Adipocyte (in vitro differentiated cells): ENCODE measurements at regions not wholly inside any gene's neighbourhood (a gene's known extent, or its start where the extent isn't known, plus 50 kb on each side); places are given as distances from the start of the nearest gene placed in this dataset.

Source experiments
- DNase-seq: peaks from one replicate; pipeline ENCODE4 v3.0.0-alpha.2; 2015; ENCODE audit warnings: low read depth
- H3K27me3 ChIP-seq: replicated peaks from 2 replicates; pipeline ENCODE4 v1.7.0; 2013; ENCODE audit warnings: mild to moderate bottlenecking, low read length, moderate library complexity; ENCODE audit not compliant: control insufficient read depth, insufficient read depth
- H3K36me3 ChIP-seq: 2 replicates; pipeline ENCODE4 v1.7.0; 2013; ENCODE audit warnings: low read length, mild to moderate bottlenecking, moderate library complexity; ENCODE audit not compliant: control insufficient read depth, insufficient read depth, severe bottlenecking
- H3K4me1 ChIP-seq: 2 replicates; pipeline ENCODE4 v1.7.0; 2013; ENCODE audit warnings: mild to moderate bottlenecking, low read length, moderate library complexity; ENCODE audit not compliant: control insufficient read depth, insufficient read depth
- H3K4me3 ChIP-seq: 2 replicates; pipeline ENCODE4 v1.7.0; 2013; ENCODE audit warnings: mild to moderate bottlenecking, low read length, moderate library complexity
- H3K9ac ChIP-seq: 2 replicates; pipeline ENCODE4 v1.7.0; 2013; ENCODE audit warnings: mild to moderate bottlenecking, low read length, moderate library complexity
- H3K9me3 ChIP-seq: 2 replicates; pipeline ENCODE4 v1.7.0; 2013; ENCODE audit warnings: mild to moderate bottlenecking, low read length, moderate library complexity; ENCODE audit not compliant: control insufficient read depth

GRCh38 chr12:127640181-127640886 lies 626.6 kb upstream of the TMEM132C start:
- DNase-seq: no peak
- Histone ChIP-seq H3K9ac (no peak overlapping the region), H3K4me1 (peaks cover 16% of the 10 kb centered on the region), H3K4me3 (peak overlapping the region; percentile 63), H3K27me3 (no peaks in the 10 kb centered on the region), H3K9me3 (no peaks in the 10 kb centered on the region), H3K36me3 (no peaks in the 10 kb centered on the region)

GRCh38 chr12:127642208-127642607 lies 624.8 kb upstream of the TMEM132C start:
- H3K9ac ChIP-seq: no peak overlapping the region
- DNase-seq: no peak
- no peak overlapping the region for H3K4me3 ChIP-seq
- H3K9me3 ChIP-seq: no peaks in the 10 kb centered on the region
- H3K36me3 ChIP-seq: no peaks in the 10 kb centered on the region
- no peaks in the 10 kb centered on the region for H3K27me3 ChIP-seq
- H3K4me1 ChIP-seq: peaks cover 16% of the 10 kb centered on the region

DNA sequence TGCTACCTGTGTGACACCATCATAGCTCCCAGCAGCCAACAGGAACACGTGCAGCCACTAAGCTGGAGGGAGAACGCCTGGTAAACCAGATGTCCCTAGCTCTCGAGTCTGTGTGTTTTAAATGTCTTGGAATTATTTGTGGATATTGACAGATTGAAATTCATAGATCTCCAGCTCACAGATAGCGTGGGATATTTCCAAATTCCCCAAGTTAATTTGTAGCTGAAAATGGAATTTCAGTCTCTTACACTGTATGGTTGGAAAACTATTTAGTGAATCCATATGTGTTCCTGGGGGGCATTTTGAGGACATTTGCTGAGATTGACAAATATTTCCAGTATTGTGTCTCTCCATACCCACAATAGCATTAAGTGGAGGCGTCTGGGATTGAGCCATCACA lies 618.6 kb upstream of the TMEM132C start:
- DNase-seq: no peak
- H3K4me3 ChIP-seq: no peak overlapping the region
- H3K9me3 ChIP-seq: no peaks in the 10 kb centered on the region
- no peaks in the 10 kb centered on the region for H3K4me1 ChIP-seq
- no peaks in the 10 kb centered on the region for H3K27me3 ChIP-seq
- no peaks in the 10 kb centered on the region for H3K36me3 ChIP-seq
- no peak overlapping the region for H3K9ac ChIP-seq

GRCh38 chr12:127649961-127650360 lies 617.0 kb upstream of the TMEM132C start:
- DNase-seq: no peak
- no peak overlapping the region for H3K9ac ChIP-seq
- H3K9me3 ChIP-seq: no peaks in the 10 kb centered on the region
- no peak overlapping the region for H3K4me3 ChIP-seq
- no peaks in the 10 kb centered on the region for H3K36me3 ChIP-seq
- no peaks in the 10 kb centered on the region for H3K27me3 ChIP-seq
- H3K4me1 ChIP-seq: no peaks in the 10 kb centered on the region

GRCh38 chr12:127650626-127651025 lies 616.3 kb upstream of the TMEM132C start:
- Histone ChIP-seq H3K9ac (no peak overlapping the region), H3K4me1 (no peaks in the 10 kb centered on the region), H3K9me3 (no peaks in the 10 kb centered on the region), H3K27me3 (no peaks in the 10 kb centered on the region), H3K36me3 (no peaks in the 10 kb centered on the region), H3K4me3 (no peak overlapping the region)
- DNase-seq: no peak

DNA sequence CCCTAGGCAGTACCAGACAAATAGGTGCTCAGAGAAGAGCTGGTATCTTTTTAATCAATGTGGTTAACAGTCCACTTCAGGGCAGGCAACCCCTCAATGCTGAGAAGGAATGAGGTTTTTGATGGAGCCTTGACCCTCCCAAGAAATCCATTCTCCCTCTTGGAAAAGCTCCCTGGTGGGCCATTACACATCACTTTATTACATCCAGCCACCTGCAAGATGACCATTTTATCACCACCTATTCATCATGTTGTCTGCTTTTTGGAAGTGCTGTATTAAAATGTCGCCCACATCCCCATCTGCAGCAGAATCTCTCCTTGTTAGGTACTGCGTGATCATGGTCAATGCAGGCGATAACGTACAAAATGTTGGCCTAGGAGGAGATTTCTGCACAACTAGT lies 614.7 kb upstream of the TMEM132C start:
- H3K4me3 ChIP-seq: no peak overlapping the region
- no peaks in the 10 kb centered on the region for H3K27me3 ChIP-seq
- DNase-seq: no peak
- H3K9ac ChIP-seq: no peak overlapping the region
- H3K36me3 ChIP-seq: no peaks in the 10 kb centered on the region
- peaks cover 4% of the 10 kb centered on the region for H3K4me1 ChIP-seq
- H3K9me3 ChIP-seq: no peaks in the 10 kb centered on the region

GRCh38 chr12:127654383-127654985 lies 612.5 kb upstream of the TMEM132C start:
- no peaks in the 10 kb centered on the region for H3K9me3 ChIP-seq
- no peaks in the 10 kb centered on the region for H3K36me3 ChIP-seq
- H3K27me3 ChIP-seq: no peaks in the 10 kb centered on the region
- peaks cover 4% of the 10 kb centered on the region for H3K4me1 ChIP-seq
- H3K4me3 ChIP-seq: no peak overlapping the region
- DNase-seq: no peak
- no peak overlapping the region for H3K9ac ChIP-seq

GRCh38 chr12:127655691-127656090 lies 611.3 kb upstream of the TMEM132C start:
- DNase-seq: peak; percentile 16
- H3K9ac ChIP-seq: no peak overlapping the region

DNA sequence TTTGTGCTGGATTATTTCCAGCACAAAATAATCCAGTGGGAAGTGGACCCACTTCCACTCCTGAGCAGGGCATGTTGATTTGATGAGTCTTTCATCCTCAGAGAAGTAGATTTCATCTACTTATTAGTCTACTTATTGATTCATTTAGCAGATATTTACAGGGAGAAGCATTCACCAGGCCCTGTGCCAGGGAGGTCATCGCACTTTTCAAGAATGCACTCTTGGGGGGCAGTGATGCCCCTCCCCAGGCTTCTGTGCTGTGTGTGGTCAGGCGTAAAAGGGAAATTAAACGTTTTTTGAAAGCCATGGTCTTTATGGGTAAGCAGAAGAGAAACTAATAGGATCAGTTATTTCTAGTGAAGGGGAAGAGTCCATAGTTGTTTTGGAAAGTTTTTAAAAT lies 610.7 kb upstream of the TMEM132C start:
- no peak for DNase-seq
- peaks cover 4% of the 10 kb centered on the region for H3K27me3 ChIP-seq
- H3K9me3 ChIP-seq: no peaks in the 10 kb centered on the region
- H3K9ac ChIP-seq: no peak overlapping the region
- peaks cover 4% of the 10 kb centered on the region for H3K4me1 ChIP-seq
- H3K36me3 ChIP-seq: no peaks in the 10 kb centered on the region
- H3K4me3 ChIP-seq: no peak overlapping the region

More at GRCh38 chr12:127655691-127656090, 611.3 kb upstream of the TMEM132C start:
- Histone ChIP-seq H3K9me3 (no peaks in the 10 kb centered on the region), H3K4me1 (peaks cover 4% of the 10 kb centered on the region), H3K4me3 (no peak overlapping the region), H3K36me3 (no peaks in the 10 kb centered on the region), H3K27me3 (peaks cover 2% of the 10 kb centered on the region)

DNA sequence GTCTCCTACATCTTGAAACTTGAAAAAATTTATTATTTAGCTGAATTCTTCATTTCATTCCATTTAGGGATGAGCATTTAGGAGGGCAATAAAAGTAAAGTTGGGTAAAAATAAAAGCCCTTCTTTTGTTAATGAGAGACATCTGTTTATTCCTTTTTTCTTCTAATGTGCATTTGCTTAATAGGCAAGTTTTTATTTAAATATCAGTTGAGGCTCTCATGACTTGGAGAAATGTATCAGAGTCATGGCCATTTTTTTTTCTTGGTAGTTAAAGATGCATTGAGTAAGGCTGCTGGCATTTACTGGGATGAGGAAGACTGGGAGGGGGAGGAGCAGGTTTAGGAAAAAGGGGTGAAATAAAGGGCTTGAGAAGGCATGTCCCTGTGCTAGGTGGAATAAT lies 609.9 kb upstream of the TMEM132C start:
- H3K4me1 ChIP-seq: peaks cover 4% of the 10 kb centered on the region
- no peak overlapping the region for H3K4me3 ChIP-seq
- H3K9me3 ChIP-seq: no peaks in the 10 kb centered on the region
- no peak overlapping the region for H3K9ac ChIP-seq
- no peak for DNase-seq
- H3K27me3 ChIP-seq: peaks cover 4% of the 10 kb centered on the region
- no peaks in the 10 kb centered on the region for H3K36me3 ChIP-seq

- H3K27me3 ChIP-seq: peaks cover 4% of the 10 kb centered on the region
- no peak overlapping the region for H3K9ac ChIP-seq
- H3K4me3 ChIP-seq: no peak overlapping the region
- H3K36me3 ChIP-seq: no peaks in the 10 kb centered on the region
- no peaks in the 10 kb centered on the region for H3K9me3 ChIP-seq
- no peak for DNase-seq
- H3K4me1 ChIP-seq: peaks cover 2% of the 10 kb centered on the region
Measured at GRCh38 chr12:127660961-127661360, 606.0 kb upstream of the TMEM132C start.

- Histone ChIP-seq H3K36me3 (no peaks in the 10 kb centered on the region), H3K27me3 (peaks cover 4% of the 10 kb centered on the region), H3K4me1 (no peaks in the 10 kb centered on the region), H3K4me3 (no peak overlapping the region), H3K9ac (no peak overlapping the region), H3K9me3 (no peaks in the 10 kb centered on the region)
- DNase-seq: no peak
Measured at GRCh38 chr12:127663716-127664115, 603.3 kb upstream of the TMEM132C start.
